ENCODE measurements at regions not wholly inside any gene's neighbourhood (a gene's known extent, or its start where the extent isn't known, plus 50 kb on each side); places are given as distances from the start of the nearest gene placed in this dataset.

- H3K27me3 ChIP-seq (ENCODE audit: low read depth) = no peaks in the 10 kb centered on the region
- DNase-seq = no peak
- H3K4me3 ChIP-seq = no peak overlapping the region
- intact Hi-C loops (cut with DNase I) = no loop called here
- no peak for TF ChIP-seq CTCF (IDR thresholded peaks at IDR 0.05)
- H3K4me1 ChIP-seq = peaks cover 18% of the 10 kb centered on the region
- H3K36me3 ChIP-seq = no peaks in the 10 kb centered on the region
- no peak overlapping the region for H3K27ac ChIP-seq
- H3K9me3 ChIP-seq = no peaks in the 10 kb centered on the region
- no peak for ATAC-seq
Measured at GRCh38 chr9:89963280-89963679, 358.5 kb downstream of the GADD45G start.

GRCh38 chr9:89967527-89967926, 362.7 kb downstream of the GADD45G start:
- intact Hi-C loops (cut with DNase I) = no loop called here
- no peaks in the 10 kb centered on the region for H3K9me3 ChIP-seq
- DNase-seq = no peak
- ATAC-seq = no peak
- H3K4me1 ChIP-seq = peaks cover 5% of the 10 kb centered on the region
- H3K27me3 ChIP-seq (ENCODE audit: low read depth) = no peaks in the 10 kb centered on the region
- H3K27ac ChIP-seq = no peak overlapping the region
- H3K4me3 ChIP-seq = no peak overlapping the region
- TF ChIP-seq CTCF (IDR thresholded peaks at IDR 0.05) = no peak
- no peaks in the 10 kb centered on the region for H3K36me3 ChIP-seq

GRCh38 chr9:89969156-89969675, 364.4 kb downstream of the GADD45G start:
- no peak for TF ChIP-seq CTCF (IDR thresholded peaks at IDR 0.05)
- no peak for DNase-seq

GRCh38 chr9:89969881-89970639, 365.2 kb downstream of the GADD45G start:
- ATAC-seq = peak in 1 of 2 donors; percentile 13
- H3K27me3 ChIP-seq (ENCODE audit: low read depth) = no peaks in the 10 kb centered on the region
- peaks cover 3% of the 10 kb centered on the region for H3K4me1 ChIP-seq
- TF ChIP-seq CTCF (IDR thresholded peaks at IDR 0.05) = no peak
- H3K27ac ChIP-seq = no peak overlapping the region
- intact Hi-C loops (cut with DNase I) = no loop called here
- H3K9me3 ChIP-seq = no peaks in the 10 kb centered on the region
- no peaks in the 10 kb centered on the region for H3K36me3 ChIP-seq
- peak; percentile 54 for DNase-seq
- no peak overlapping the region for H3K4me3 ChIP-seq

More at GRCh38 chr9:89969156-89969675, 364.4 kb downstream of the GADD45G start:
- Histone ChIP-seq H3K27ac (no peak overlapping the region), H3K36me3 (no peaks in the 10 kb centered on the region), H3K27me3 (ENCODE audit: low read depth) (no peaks in the 10 kb centered on the region), H3K4me1 (no peaks in the 10 kb centered on the region), H3K9me3 (no peaks in the 10 kb centered on the region), H3K4me3 (no peak overlapping the region)
- intact Hi-C loops (cut with DNase I) = no loop called here
- ATAC-seq = peak in 1 of 2 donors; percentile 54

- Histone ChIP-seq H3K27me3 (ENCODE audit: low read depth) (no peaks in the 10 kb centered on the region), H3K36me3 (no peaks in the 10 kb centered on the region), H3K4me3 (no peak overlapping the region), H3K4me1 (peaks cover 8% of the 10 kb centered on the region), H3K9me3 (no peaks in the 10 kb centered on the region), H3K27ac (no peak overlapping the region)
- ATAC-seq (no peak), DNase-seq (no peak)
- intact Hi-C loops (cut with DNase I) = no loop called here
- TF ChIP-seq CTCF (IDR thresholded peaks at IDR 0.05) = no peak
Measured at GRCh38 chr9:89970701-89971100, 365.9 kb downstream of the GADD45G start.

Measured in lower lobe of right lung (tissue), 2 donors.